Right atrium auricular region (tissue), 2 donors: ENCODE measurements at regions not wholly inside any gene's neighbourhood (a gene's known extent, or its start where the extent isn't known, plus 50 kb on each side); places are given as distances from the start of the nearest gene placed in this dataset.
"Not testable (repeated sequence)": the region's sequence is repeated elsewhere in the genome, so short reads cannot be mapped to it uniquely, and the experiment has no call there.

Experiments used
- DNase-seq: peaks from one replicate; pipeline ENCODE4 v3.0.0-alpha.2; 2019; ENCODE audit warnings: low spot score
- H3K27ac ChIP-seq, 2 donors: fragments of 200-600 bp; sonication (generic); 1 replicate in 1 of 2; 2 replicates in 1 of 2; pipeline ENCODE4 v1.5.1; 2016 to 2019
- H3K27me3 ChIP-seq, 2 donors: fragments of 200-600 bp; sonication (generic); one replicate each; pipeline versions ENCODE4 v1.5.1 to v1.6.0; 2017 to 2019
- H3K36me3 ChIP-seq: fragments of 200-600 bp; sonication (generic); one replicate; pipeline ENCODE4 v1.5.1; 2016
- H3K4me1 ChIP-seq, 2 donors: fragments of 200-600 bp; sonication (generic); one replicate each; pipeline versions ENCODE4 v1.5.1 to v1.6.0; 2017 to 2019
- H3K4me3 ChIP-seq, 2 donors: fragments of 200-600 bp; sonication (generic); 1 replicate in 1 of 2; 2 replicates in 1 of 2; pipeline ENCODE4 v1.5.1; 2017 to 2019; ENCODE audit warnings: mild to moderate bottlenecking in 1 of 2, moderate library complexity in 1 of 2
- H3K9me3 ChIP-seq, 2 donors: fragments of 200-600 bp; sonication (generic); one replicate each; pipeline ENCODE4 v1.5.1; 2019
- TF ChIP-seq, protein P1 (sequence below), 2 donors: fragments of 200-600 bp; sonication (generic); IDR thresholded peaks; one replicate each; pipeline ENCODE4 v1.5.1; 2019; ENCODE audit warnings: antibody characterized with exemption in 2 of 2

DNA sequence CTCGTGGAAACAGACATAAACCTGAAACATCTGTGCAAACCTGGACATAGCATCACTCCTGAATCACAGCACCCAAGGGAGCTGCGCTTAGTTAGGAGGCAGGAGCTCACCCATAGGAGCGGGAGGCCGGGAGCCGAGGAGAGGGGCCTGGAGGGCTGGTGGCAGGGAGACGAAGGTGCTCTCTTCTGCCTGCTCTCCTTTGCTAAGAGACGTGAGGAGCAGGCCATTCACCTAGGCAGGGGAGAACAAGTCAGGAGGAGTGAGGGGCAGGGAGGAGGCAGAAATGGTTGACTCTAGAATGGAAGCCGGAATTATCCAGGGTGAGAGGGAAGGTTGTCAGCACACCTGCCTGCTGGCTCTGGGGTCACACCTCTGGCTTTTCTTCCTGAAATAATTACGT is 398.4 kb upstream of the IRX2 start:
- no peaks in the 10 kb centered on the region for H3K36me3 ChIP-seq
- no peaks in the 10 kb centered on the region for H3K4me1 ChIP-seq
- no peak overlapping the region for H3K27ac ChIP-seq
- H3K27me3 ChIP-seq, result no peaks in the 10 kb centered on the region
- DNase-seq, result no peak
- H3K4me3 ChIP-seq, result no peak overlapping the region
- no peaks in the 10 kb centered on the region for H3K9me3 ChIP-seq
- TF ChIP-seq, protein P1, sequence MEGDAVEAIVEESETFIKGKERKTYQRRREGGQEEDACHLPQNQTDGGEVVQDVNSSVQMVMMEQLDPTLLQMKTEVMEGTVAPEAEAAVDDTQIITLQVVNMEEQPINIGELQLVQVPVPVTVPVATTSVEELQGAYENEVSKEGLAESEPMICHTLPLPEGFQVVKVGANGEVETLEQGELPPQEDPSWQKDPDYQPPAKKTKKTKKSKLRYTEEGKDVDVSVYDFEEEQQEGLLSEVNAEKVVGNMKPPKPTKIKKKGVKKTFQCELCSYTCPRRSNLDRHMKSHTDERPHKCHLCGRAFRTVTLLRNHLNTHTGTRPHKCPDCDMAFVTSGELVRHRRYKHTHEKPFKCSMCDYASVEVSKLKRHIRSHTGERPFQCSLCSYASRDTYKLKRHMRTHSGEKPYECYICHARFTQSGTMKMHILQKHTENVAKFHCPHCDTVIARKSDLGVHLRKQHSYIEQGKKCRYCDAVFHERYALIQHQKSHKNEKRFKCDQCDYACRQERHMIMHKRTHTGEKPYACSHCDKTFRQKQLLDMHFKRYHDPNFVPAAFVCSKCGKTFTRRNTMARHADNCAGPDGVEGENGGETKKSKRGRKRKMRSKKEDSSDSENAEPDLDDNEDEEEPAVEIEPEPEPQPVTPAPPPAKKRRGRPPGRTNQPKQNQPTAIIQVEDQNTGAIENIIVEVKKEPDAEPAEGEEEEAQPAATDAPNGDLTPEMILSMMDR (IDR thresholded peaks at IDR 0.05), result no peak

DNA sequence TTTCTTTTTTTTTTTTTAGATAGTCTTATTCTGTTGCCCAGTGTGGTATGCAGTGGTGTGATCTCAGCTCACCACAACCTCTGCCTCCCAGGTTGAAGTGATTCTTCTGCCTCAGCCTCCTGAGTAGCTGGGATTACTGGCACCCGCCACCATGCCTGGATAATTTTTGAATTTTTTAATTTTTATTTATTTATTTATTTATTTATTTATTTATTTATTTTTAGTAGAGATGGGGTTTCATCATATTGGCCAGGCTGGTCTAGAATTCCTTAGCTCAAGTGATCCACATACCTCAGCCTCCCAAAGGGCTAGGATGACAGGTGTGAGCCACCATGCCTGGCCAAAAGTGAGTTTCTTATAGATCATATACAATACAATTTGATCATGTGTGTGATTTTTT is 395.9 kb upstream of the IRX2 start:
- not testable (repeated sequence) for H3K27ac ChIP-seq, H3K36me3 ChIP-seq, DNase-seq, H3K27me3 ChIP-seq, H3K4me1 ChIP-seq, H3K9me3 ChIP-seq, H3K4me3 ChIP-seq

DNA sequence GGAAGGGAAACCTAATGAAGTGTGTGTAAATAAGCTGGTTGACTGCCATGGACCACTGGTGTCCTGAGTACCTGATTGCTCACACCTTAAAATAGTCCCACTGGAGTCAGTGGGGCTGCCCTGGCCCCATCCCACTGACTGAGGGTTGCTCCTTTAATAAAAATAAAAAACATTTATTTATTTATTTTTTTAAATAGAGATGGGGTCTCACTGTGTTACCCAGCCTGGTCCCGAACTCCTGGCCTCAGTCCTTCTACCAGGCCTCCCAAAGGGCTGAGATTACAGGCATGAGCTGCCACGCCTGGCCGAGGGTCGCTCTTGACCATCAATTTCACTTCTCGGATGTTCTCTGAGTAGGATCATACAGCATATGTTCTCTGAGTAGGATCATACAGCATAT is 394.2 kb upstream of the IRX2 start:
- Histone ChIP-seq H3K4me1 (no peaks in the 10 kb centered on the region), H3K36me3 (no peaks in the 10 kb centered on the region), H3K4me3 (no peak overlapping the region), H3K27me3 (no peaks in the 10 kb centered on the region), H3K9me3 (no peaks in the 10 kb centered on the region), H3K27ac (no peak overlapping the region)
- DNase-seq, result no peak
- TF ChIP-seq, protein P1 (IDR thresholded peaks at IDR 0.05), result no peak

DNA sequence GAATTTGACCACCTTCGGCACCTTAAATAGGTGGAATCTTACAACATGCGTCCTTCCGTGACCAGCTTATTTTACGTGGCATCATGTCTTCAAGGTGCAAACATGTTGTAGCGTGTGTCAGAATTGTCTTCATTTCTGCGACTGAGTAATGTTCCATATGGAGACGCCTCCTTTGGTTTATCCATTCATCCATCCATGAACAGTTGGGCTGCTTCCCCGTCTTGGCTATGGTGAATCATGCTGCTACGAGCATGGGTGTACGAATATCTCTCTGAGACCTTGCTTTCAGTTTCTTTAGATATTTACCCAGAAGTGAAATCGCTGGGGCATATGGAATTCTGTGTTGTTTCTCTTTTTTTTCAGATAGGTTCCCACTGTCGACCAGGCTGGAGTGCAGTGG is 391.9 kb upstream of the IRX2 start:
- H3K36me3 ChIP-seq, result no peaks in the 10 kb centered on the region
- no peak overlapping the region for H3K27ac ChIP-seq
- H3K27me3 ChIP-seq, result no peaks in the 10 kb centered on the region
- no peaks in the 10 kb centered on the region for H3K9me3 ChIP-seq
- TF ChIP-seq, protein P1 (IDR thresholded peaks at IDR 0.05), result no peak
- no peaks in the 10 kb centered on the region for H3K4me1 ChIP-seq
- no peak overlapping the region for H3K4me3 ChIP-seq
- DNase-seq, result no peak

DNA sequence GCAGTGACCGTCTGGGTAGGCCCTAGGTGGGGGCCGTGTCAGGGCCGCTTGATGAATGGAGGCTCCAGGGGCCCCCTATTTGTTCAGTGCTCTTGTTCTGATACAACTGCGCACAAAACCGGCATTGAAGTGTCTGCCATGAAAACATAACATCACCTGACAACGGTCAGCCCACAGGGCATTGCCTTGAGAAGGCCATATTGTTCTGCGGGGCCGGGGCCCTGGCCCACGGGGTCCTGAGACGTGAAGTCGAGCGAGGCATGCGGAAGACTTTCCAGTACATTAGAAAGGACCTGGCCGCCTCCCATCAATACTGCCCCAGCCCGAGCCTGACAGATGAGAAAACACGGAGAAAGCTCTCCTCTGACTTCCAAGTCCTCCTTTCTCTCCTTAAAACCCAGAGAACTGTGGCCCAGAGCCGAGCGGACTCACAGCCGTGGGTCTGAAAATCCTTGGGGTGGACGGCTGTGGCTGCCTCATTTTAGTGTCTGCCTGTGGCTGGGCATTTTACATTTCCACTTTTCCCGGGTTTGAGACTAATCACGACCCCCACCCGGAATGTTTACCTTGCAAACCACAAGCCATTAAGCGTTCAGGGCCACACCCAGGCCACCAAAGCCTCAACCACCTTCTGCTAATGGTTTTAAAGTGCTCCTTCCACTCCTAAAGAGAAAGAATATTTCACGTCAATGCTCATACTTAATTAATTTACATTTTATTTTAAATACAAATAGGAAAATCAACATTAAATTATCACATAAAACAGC is 391.0 kb upstream of the IRX2 start:
- Histone ChIP-seq H3K9me3 (no peaks in the 10 kb centered on the region), H3K4me3 (no peak overlapping the region), H3K36me3 (no peaks in the 10 kb centered on the region), H3K27ac (no peak overlapping the region), H3K27me3 (no peaks in the 10 kb centered on the region), H3K4me1 (no peaks in the 10 kb centered on the region)
- TF ChIP-seq, protein P1 (IDR thresholded peaks at IDR 0.05), result no peak
- DNase-seq, result no peak

DNA sequence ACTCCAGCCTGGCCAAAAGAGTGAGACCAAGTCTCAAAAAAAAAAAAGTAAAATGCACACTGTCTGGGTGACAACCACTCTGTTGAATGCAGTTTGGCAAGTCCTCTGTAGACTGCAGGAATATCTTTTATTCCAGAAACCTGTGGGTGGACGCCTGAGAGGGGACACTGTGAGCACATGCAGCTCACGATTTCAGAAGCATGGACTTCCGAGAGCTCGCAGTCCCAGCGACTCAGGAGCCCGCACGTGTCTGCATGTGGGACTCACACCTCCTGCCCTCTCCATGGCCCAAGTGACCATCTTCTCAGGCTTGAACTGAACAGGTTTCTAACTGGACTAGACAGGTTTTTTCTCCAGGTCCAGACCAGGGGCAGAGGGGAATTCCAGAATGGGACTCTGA is 388.6 kb upstream of the IRX2 start:
- Histone ChIP-seq H3K36me3 (no peaks in the 10 kb centered on the region), H3K27ac (no peak overlapping the region), H3K27me3 (no peaks in the 10 kb centered on the region), H3K4me1 (no peaks in the 10 kb centered on the region), H3K9me3 (no peaks in the 10 kb centered on the region), H3K4me3 (no peak overlapping the region)
- no peak for DNase-seq
- TF ChIP-seq, protein P1 (IDR thresholded peaks at IDR 0.05), result no peak
